ENCODE measurements at regions not wholly inside any gene's neighbourhood (a gene's known extent, or its start where the extent isn't known, plus 50 kb on each side); places are given as distances from the start of the nearest gene placed in this dataset.
A peak's percentile ranks its signal among the peaks of the same experiment; 100 is the strongest.

- Histone ChIP-seq H3K36me3 (replicated peaks; ENCODE audit: control insufficient read depth, insufficient read depth, low read length) (no peaks in the 10 kb centered on the region), H3K4me3 (ENCODE audit: insufficient read depth, low read depth, low read length) (no peak overlapping the region), H3K27me3 (ENCODE audit: control insufficient read depth, insufficient read depth, low read length) (no peaks in the 10 kb centered on the region)
- DNase-seq = no peak
Measured at GRCh38 chrX:38982370-38982769, 181.1 kb downstream of the MID1IP1 start.

- Histone ChIP-seq H3K36me3 (replicated peaks; ENCODE audit: control insufficient read depth, insufficient read depth, low read length) (no peaks in the 10 kb centered on the region), H3K4me3 (ENCODE audit: insufficient read depth, low read depth, low read length) (no peak overlapping the region), H3K27me3 (ENCODE audit: control insufficient read depth, insufficient read depth, low read length) (no peaks in the 10 kb centered on the region)
- no peak for DNase-seq
Measured at GRCh38 chrX:38982843-38983242, 181.6 kb downstream of the MID1IP1 start.

- peak; percentile 62 for DNase-seq
- no peaks in the 10 kb centered on the region for H3K27me3 ChIP-seq (ENCODE audit: control insufficient read depth, insufficient read depth, low read length)
- no peak overlapping the region for H3K4me3 ChIP-seq (ENCODE audit: insufficient read depth, low read depth, low read length)
- no peaks in the 10 kb centered on the region for H3K36me3 ChIP-seq (replicated peaks; ENCODE audit: control insufficient read depth, insufficient read depth, low read length)
Measured at GRCh38 chrX:38985375-38985774, 184.1 kb downstream of the MID1IP1 start.

- Histone ChIP-seq H3K4me3 (ENCODE audit: insufficient read depth, low read depth, low read length) (no peak overlapping the region), H3K36me3 (replicated peaks; ENCODE audit: control insufficient read depth, insufficient read depth, low read length) (no peaks in the 10 kb centered on the region), H3K27me3 (ENCODE audit: control insufficient read depth, insufficient read depth, low read length) (no peaks in the 10 kb centered on the region)
- no peak for DNase-seq
Measured at GRCh38 chrX:38985945-38986344, 184.7 kb downstream of the MID1IP1 start.

GRCh38 chrX:38986586-38986985 lies 185.3 kb downstream of the MID1IP1 start:
- Histone ChIP-seq H3K27me3 (ENCODE audit: control insufficient read depth, insufficient read depth, low read length) (no peaks in the 10 kb centered on the region), H3K36me3 (replicated peaks; ENCODE audit: control insufficient read depth, insufficient read depth, low read length) (no peaks in the 10 kb centered on the region), H3K4me3 (ENCODE audit: insufficient read depth, low read depth, low read length) (no peak overlapping the region)
- peak; percentile 72 for DNase-seq

- H3K36me3 ChIP-seq (replicated peaks; ENCODE audit: control insufficient read depth, insufficient read depth, low read length) = no peaks in the 10 kb centered on the region
- H3K27me3 ChIP-seq (ENCODE audit: control insufficient read depth, insufficient read depth, low read length) = no peaks in the 10 kb centered on the region
- no peak overlapping the region for H3K4me3 ChIP-seq (ENCODE audit: insufficient read depth, low read depth, low read length)
- DNase-seq = no peak
Measured at GRCh38 chrX:38987198-38987651, 186.0 kb downstream of the MID1IP1 start.

- DNase-seq = no peak
- Histone ChIP-seq H3K36me3 (replicated peaks; ENCODE audit: control insufficient read depth, insufficient read depth, low read length) (no peaks in the 10 kb centered on the region), H3K4me3 (ENCODE audit: insufficient read depth, low read depth, low read length) (no peak overlapping the region), H3K27me3 (ENCODE audit: control insufficient read depth, insufficient read depth, low read length) (no peaks in the 10 kb centered on the region)
Measured at GRCh38 chrX:38988301-38988700, 187.0 kb downstream of the MID1IP1 start.

- H3K4me3 ChIP-seq (ENCODE audit: insufficient read depth, low read depth, low read length) = no peak overlapping the region
Measured at GRCh38 chrX:38989076-38989475, 187.8 kb downstream of the MID1IP1 start.

GRCh38 chrX:38991656-38992440 lies 190.6 kb downstream of the MID1IP1 start:
- peak; percentile 21 for DNase-seq
- no peaks in the 10 kb centered on the region for H3K27me3 ChIP-seq (ENCODE audit: control insufficient read depth, insufficient read depth, low read length)
- H3K36me3 ChIP-seq (replicated peaks; ENCODE audit: control insufficient read depth, insufficient read depth, low read length) = no peaks in the 10 kb centered on the region
- H3K4me3 ChIP-seq (ENCODE audit: insufficient read depth, low read depth, low read length) = no peak overlapping the region

More at GRCh38 chrX:38989076-38989475, 187.8 kb downstream of the MID1IP1 start:
- DNase-seq = no peak
- no peaks in the 10 kb centered on the region for H3K36me3 ChIP-seq (replicated peaks; ENCODE audit: control insufficient read depth, insufficient read depth, low read length)
- no peaks in the 10 kb centered on the region for H3K27me3 ChIP-seq (ENCODE audit: control insufficient read depth, insufficient read depth, low read length)

GRCh38 chrX:38992441-38993096 lies 191.3 kb downstream of the MID1IP1 start:
- Histone ChIP-seq H3K27me3 (ENCODE audit: control insufficient read depth, insufficient read depth, low read length) (no peaks in the 10 kb centered on the region), H3K4me3 (ENCODE audit: insufficient read depth, low read depth, low read length) (no peak overlapping the region)
- DNase-seq = no peak

GRCh38 chrX:38993500-38993899 lies 192.2 kb downstream of the MID1IP1 start:
- Histone ChIP-seq H3K27me3 (ENCODE audit: control insufficient read depth, insufficient read depth, low read length) (no peaks in the 10 kb centered on the region), H3K4me3 (ENCODE audit: insufficient read depth, low read depth, low read length) (no peak overlapping the region), H3K36me3 (replicated peaks; ENCODE audit: control insufficient read depth, insufficient read depth, low read length) (no peaks in the 10 kb centered on the region)
- no peak for DNase-seq

More at GRCh38 chrX:38992441-38993096, 191.3 kb downstream of the MID1IP1 start:
- H3K36me3 ChIP-seq (replicated peaks; ENCODE audit: control insufficient read depth, insufficient read depth, low read length) = no peaks in the 10 kb centered on the region

GRCh38 chrX:38999099-38999498 lies 197.8 kb downstream of the MID1IP1 start:
- H3K36me3 ChIP-seq (replicated peaks; ENCODE audit: control insufficient read depth, insufficient read depth, low read length) = no peaks in the 10 kb centered on the region
- DNase-seq = no peak
- H3K27me3 ChIP-seq (ENCODE audit: control insufficient read depth, insufficient read depth, low read length) = no peaks in the 10 kb centered on the region
- no peak overlapping the region for H3K4me3 ChIP-seq (ENCODE audit: insufficient read depth, low read depth, low read length)

- DNase-seq = no peak
- no peak overlapping the region for H3K4me3 ChIP-seq (ENCODE audit: insufficient read depth, low read depth, low read length)
- H3K36me3 ChIP-seq (replicated peaks; ENCODE audit: control insufficient read depth, insufficient read depth, low read length) = no peaks in the 10 kb centered on the region
- H3K27me3 ChIP-seq (ENCODE audit: control insufficient read depth, insufficient read depth, low read length) = no peaks in the 10 kb centered on the region
Measured at GRCh38 chrX:38999967-39000745, 198.9 kb downstream of the MID1IP1 start.

GRCh38 chrX:39000802-39001201 lies 199.5 kb downstream of the MID1IP1 start:
- Histone ChIP-seq H3K27me3 (ENCODE audit: control insufficient read depth, insufficient read depth, low read length) (no peaks in the 10 kb centered on the region), H3K36me3 (replicated peaks; ENCODE audit: control insufficient read depth, insufficient read depth, low read length) (no peaks in the 10 kb centered on the region), H3K4me3 (ENCODE audit: insufficient read depth, low read depth, low read length) (no peak overlapping the region)
- DNase-seq = no peak

Data from H7 (cell line).